Calu3 (cell line): ENCODE measurements at regions not wholly inside any gene's neighbourhood (a gene's known extent, or its start where the extent isn't known, plus 50 kb on each side); places are given as distances from the start of the nearest gene placed in this dataset.
"Not testable (repeated sequence)": the region's sequence is repeated elsewhere in the genome, so short reads cannot be mapped to it uniquely, and the experiment has no call there.

Experiments
- BruUV-seq: library from RNA; stranded (reverse); fragments of 400-500 nt; replicated peaks from 2 replicates; lab custom pipeline; 2021; lab: Mats Ljungman, UMichigan
- CTCF ChIA-PET: fragments of 300-600 bp; sonication (Branson Sonifier 250); formaldehyde crosslinking; loops from one replicate; lab custom pipeline; 2022; ENCODE audit warnings: antibody characterized with exemption; lab: Charles Lee
- DNase-seq: peaks from one replicate; pipeline ENCODE4 v3.0.0; 2022
- H3K27ac Mint-ChIP-seq: one replicate; pipeline ENCODE4 v1.8.0; 2022; ENCODE audit warnings: mixed read lengths; ENCODE audit not compliant: unreplicated experiment
- H3K27me3 Mint-ChIP-seq: one replicate; pipeline ENCODE4 v1.8.0; 2022; ENCODE audit warnings: mixed read lengths; ENCODE audit not compliant: unreplicated experiment
- H3K36me3 Mint-ChIP-seq: one replicate; pipeline ENCODE4 v1.8.0; 2022; ENCODE audit warnings: mild to moderate bottlenecking, moderate library complexity, mixed read lengths; ENCODE audit not compliant: insufficient read depth, unreplicated experiment
- H3K4me1 Mint-ChIP-seq: one replicate; pipeline ENCODE4 v1.8.0; 2022; ENCODE audit warnings: mild to moderate bottlenecking, low read depth, mixed read lengths; ENCODE audit not compliant: unreplicated experiment
- H3K4me3 Mint-ChIP-seq: one replicate; pipeline ENCODE4 v1.8.0; 2022; ENCODE audit warnings: mild to moderate bottlenecking, low read depth, moderate library complexity, mixed read lengths; ENCODE audit not compliant: unreplicated experiment
- H3K9me3 Mint-ChIP-seq: one replicate; pipeline ENCODE4 v1.8.0; 2022; ENCODE audit warnings: low read depth, mixed read lengths; ENCODE audit not compliant: unreplicated experiment
- CTCF ChIP-seq: fragments of 200-600 bp; IDR thresholded peaks from one replicate; pipeline ENCODE4 v1.8.0; 2022; ENCODE audit warnings: antibody characterized with exemption; ENCODE audit not compliant: unreplicated experiment
- intact Hi-C: fragments of 100-400 bp; cut with micrococcal nuclease; formaldehyde crosslinking; loops from one replicate; pipeline ENCODE4 v1.10.0; 2022; ENCODE audit not compliant: unreplicated experiment

DNA sequence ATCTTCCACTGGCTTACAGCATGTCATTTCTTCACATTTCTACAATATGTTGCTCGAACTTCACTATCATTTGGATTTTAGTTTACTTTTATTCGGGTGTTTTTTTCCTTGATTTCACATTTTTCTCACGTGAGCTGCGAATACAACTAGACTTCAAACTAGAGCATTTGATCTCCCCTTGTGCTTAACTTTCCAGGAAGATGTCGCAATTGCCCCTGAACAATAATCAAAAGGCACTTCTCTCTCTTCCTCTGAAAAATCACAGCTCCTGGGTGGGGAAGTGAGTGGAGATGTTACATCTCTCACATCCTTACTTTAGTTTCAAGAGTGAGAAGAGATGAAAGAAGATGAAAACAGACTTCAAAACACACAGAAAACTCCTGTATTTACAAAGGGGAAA is 587.9 kb downstream of the TBL1XR1 start:
- Mint-ChIP-seq H3K9me3 (peaks cover 5% of the 10 kb centered on the region), H3K4me1 (no peaks in the 10 kb centered on the region), H3K27me3 (no peaks in the 10 kb centered on the region), H3K27ac (no peak overlapping the region), H3K4me3 (no peak overlapping the region), H3K36me3 (no peaks in the 10 kb centered on the region)
- no peak for DNase-seq
- intact Hi-C loops = no loop called here
- CTCF ChIA-PET = no interaction called here
- TF ChIP-seq CTCF = no peak
- no TSS peak for BruUV-seq

DNA sequence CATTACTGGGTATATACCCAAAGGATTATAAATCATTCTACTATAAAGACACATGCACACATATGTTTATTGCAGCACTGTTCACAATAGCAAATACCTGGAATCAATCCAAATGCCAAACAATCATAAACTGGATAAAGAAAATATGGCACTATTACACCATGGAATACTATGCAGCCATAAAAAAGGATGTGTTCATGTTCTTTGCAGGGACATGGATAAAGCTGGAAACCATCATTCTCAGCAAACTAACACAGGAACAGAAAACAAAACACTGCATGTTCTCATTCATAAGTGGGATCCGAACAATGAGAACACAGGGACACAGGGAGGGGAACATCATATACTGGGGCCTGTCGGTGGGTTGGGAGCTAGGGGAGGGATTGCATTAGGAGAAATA is 591.7 kb downstream of the TBL1XR1 start:
- DNase-seq, BruUV-seq, H3K4me1 Mint-ChIP-seq, H3K27me3 Mint-ChIP-seq, CTCF ChIA-PET, H3K9me3 Mint-ChIP-seq, H3K36me3 Mint-ChIP-seq, H3K4me3 Mint-ChIP-seq, intact Hi-C loops, H3K27ac Mint-ChIP-seq: not testable (repeated sequence)

GRCh38 chr3:176595307-176595706 is 602.0 kb downstream of the TBL1XR1 start:
- no peak for DNase-seq
- H3K9me3 Mint-ChIP-seq = peaks cover 6% of the 10 kb centered on the region
- intact Hi-C loops = no loop called here
- no peaks in the 10 kb centered on the region for H3K4me1 Mint-ChIP-seq
- H3K4me3 Mint-ChIP-seq = no peak overlapping the region
- CTCF ChIA-PET = no interaction called here
- no peak overlapping the region for H3K27ac Mint-ChIP-seq
- H3K36me3 Mint-ChIP-seq = no peaks in the 10 kb centered on the region
- no peaks in the 10 kb centered on the region for H3K27me3 Mint-ChIP-seq
- TF ChIP-seq CTCF = no peak
- no TSS peak for BruUV-seq

DNA sequence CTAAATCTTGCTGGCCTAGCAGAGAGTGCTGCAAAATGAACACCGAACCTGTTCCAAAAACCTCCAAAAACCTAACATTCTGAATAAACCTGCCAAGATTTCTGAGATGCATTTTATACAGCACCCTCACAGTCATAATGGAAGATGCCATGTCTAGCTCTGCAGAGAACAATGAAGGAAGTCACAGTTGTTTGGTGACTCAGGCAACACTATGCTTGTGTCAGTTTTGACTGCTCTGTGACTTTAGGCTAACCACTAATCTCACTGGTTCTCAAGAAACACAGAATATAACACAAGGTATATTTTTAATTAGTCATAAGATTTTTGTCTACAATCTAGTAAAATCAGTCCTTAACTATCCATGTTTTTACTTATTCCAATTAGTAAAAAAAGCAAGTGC is 606.6 kb downstream of the TBL1XR1 start:
- Mint-ChIP-seq H3K27me3 (no peaks in the 10 kb centered on the region), H3K4me3 (no peak overlapping the region), H3K9me3 (no peaks in the 10 kb centered on the region), H3K4me1 (no peaks in the 10 kb centered on the region), H3K36me3 (no peaks in the 10 kb centered on the region), H3K27ac (no peak overlapping the region)
- CTCF ChIA-PET = no interaction called here
- no peak for TF ChIP-seq CTCF
- intact Hi-C loops = no loop called here
- BruUV-seq = no TSS peak
- no peak for DNase-seq

- CTCF ChIA-PET = no interaction called here
- intact Hi-C loops = no loop called here
- H3K27ac Mint-ChIP-seq = no peak overlapping the region
- no TSS peak for BruUV-seq
- H3K4me3 Mint-ChIP-seq = no peak overlapping the region
- H3K27me3 Mint-ChIP-seq = no peaks in the 10 kb centered on the region
- no peak for TF ChIP-seq CTCF
- H3K36me3 Mint-ChIP-seq = no peaks in the 10 kb centered on the region
- H3K4me1 Mint-ChIP-seq = no peaks in the 10 kb centered on the region
- H3K9me3 Mint-ChIP-seq = peaks cover 2% of the 10 kb centered on the region
- no peak for DNase-seq
These were observed 610.2 kb downstream of the TBL1XR1 start for GRCh38 chr3:176587089-176587488.
